ENCODE measurements at regions not wholly inside any gene's neighbourhood (a gene's known extent, or its start where the extent isn't known, plus 50 kb on each side); places are given as distances from the start of the nearest gene placed in this dataset.

DNA sequence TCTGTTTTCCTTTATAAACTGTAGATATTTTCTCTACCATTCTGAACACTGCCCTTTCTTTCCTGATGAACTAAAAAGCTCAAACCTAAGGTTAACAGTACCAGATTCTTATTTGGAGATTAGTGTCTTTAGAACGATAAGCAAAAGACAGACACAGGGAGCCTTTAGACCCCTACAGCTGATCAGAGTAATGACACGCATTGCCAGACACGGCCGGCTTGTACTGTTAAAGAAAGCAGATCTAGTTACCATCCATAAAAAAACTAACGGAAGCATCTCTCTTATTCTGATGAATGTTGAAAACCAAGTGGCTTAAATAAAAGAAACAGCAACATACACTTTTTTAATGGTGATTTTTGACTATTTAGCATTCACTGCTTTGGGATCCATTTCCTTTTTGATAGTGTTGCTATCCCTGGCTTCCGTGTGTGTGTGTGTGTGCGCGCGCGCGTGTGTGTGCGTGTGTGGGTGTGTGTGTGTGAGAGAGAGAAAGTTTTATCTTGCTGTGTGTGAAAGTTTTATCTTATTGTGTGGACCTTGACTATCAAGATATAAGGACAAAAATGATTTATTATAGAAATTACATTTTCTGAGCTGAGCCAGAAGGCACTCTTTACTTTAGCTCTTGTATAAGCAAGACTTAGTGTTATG is 95.6 kb upstream of the SLC35B3 start:
- DNase-seq (ENCODE audit: low read depth in 4 of 4, low spot score in 2 of 4) = no peak

DNA sequence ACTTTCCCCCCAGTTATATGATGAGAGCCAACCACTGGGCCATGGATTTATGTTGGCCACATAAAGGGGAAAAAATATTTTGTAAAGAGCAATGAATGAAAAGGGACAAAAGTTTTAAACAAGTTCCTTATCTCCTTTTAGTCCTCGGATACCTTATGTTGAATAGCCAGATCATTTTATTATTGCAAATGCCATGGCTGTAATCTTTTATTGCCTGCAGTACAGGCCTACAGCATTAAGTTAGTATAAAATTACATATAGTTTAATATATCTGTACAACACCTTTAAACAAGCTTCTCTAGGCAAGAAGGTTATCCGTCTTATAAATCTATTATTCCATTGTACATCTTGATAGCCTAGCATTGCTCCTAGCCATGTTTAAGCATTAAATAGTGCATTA is 93.9 kb upstream of the SLC35B3 start:
- no peak for DNase-seq (ENCODE audit: low read depth in 4 of 4, low spot score in 2 of 4)

DNA sequence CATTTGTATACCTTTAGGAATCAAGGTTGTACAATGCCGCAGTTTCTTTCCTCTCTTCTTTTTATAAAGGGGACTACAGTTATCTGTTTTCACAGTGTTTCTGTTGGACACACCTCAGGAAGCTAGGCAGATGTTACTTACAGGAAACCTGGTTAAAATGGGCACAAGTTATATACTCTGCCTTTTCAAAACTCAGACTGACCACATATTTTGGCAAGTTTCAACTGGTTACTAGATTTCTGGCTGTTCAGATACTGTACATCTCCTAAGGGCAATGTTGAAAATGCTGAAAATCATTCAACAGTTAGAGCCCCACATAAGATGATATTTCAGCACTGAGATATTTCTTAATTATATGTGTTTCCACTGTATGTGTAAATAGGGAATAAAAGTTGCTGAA is 92.5 kb upstream of the SLC35B3 start:
- DNase-seq (ENCODE audit: low read depth in 4 of 4, low spot score in 2 of 4) = no peak

DNA sequence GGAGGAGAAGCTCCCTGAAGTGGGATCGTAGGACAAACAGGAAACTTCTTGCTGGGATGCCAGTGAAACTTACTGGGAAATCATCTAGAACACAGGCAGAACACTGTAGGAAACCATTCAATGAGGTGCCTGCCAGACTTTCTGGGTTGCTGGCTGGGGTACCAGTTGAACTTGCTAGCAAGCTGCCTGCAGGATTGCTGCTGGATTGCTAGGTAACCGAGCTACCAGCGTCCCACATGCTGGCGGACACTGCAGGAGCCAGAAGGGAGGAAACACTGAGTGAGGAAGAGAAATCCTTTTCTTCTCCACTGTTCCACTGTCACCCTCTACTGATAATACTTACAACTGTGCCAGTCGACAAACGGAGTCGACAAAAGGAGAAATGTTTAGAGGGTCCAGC is 91.3 kb upstream of the SLC35B3 start:
- no peak for DNase-seq (ENCODE audit: low read depth in 4 of 4, low spot score in 2 of 4)

DNA sequence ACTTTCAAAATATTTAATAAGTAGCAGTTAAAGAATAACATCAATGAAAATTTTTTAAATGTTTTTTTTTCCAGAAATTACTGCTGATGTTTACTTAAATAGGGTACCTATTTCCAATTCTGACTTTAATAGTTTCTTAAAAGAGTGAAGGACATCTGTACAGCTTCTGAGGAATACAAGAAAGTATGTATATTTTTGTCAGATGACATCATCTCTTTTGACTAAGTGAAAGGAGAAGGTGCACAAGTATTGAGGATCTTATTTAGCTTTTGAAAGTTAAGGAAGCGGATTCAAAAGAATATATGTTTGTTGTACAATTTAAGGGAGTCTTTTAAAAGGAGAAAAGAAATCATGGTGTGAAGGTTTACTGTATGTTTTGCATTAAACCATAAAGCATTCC is 90.0 kb upstream of the SLC35B3 start:
- no peak for DNase-seq (ENCODE audit: low read depth in 4 of 4, low spot score in 2 of 4)

DNA sequence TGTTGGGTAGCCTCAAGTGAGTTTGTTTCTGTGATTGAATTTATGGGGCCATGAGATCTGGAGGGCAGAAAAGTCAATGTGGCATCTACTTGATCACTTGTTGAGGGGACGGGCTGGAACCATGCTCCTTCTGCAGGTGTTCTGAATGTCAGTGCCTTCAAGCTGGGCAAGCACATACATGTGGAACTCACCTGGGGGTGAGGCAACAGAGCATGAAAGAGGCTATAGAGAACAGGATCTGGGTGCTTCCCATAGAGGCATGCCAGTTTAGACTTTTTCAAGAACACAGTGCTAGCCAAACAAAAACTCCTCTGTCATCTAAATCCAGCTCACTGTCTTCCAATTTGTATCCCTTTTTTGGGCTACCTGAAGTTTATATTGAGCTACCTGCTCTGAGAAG is 77.8 kb upstream of the SLC35B3 start:
- DNase-seq (ENCODE audit: low read depth in 4 of 4, low spot score in 2 of 4) = no peak

DNA sequence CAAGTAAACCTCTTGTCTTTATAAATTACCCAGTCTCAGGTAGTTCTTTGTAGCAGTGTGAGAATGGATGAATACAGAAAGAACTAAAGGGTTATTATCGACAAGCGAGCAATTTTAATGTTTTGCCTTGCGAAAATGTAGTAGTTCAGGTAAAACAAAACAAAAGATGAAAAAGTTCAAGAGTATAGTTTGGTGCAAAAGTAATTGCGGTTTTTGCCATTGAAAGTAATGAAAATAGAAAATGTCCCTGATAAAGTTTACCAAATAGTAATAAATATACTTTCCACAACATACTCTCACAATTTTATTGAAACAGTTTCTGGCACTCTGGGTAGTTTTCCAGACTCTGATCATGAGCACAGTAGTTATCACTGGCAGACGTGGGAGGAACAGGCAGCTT is 71.9 kb upstream of the SLC35B3 start:
- no peak for DNase-seq (ENCODE audit: low read depth in 4 of 4, low spot score in 2 of 4)

DNA sequence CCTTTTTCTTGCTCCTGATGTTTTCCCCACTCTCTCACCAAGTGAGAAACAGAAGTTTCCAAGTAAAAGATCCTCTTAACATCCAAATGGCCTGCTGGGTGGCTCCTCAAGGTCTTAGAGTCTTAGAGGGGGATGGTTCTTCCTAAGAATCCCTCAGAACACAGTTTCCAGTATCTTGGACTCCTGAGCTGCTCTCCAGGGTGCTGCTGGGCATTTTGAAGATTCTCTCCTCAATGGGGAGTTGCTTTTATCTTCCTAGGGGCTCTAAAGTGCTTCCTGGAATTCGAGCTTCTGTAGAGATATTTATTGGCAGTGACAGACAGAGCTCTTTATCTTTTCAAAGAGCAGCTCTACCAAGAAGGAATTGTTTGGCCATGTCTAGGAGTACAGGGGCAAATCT is 70.8 kb upstream of the SLC35B3 start:
- peak in 1 of 4 donors; percentile 2 for DNase-seq (ENCODE audit: low read depth in 4 of 4, low spot score in 2 of 4)

DNA sequence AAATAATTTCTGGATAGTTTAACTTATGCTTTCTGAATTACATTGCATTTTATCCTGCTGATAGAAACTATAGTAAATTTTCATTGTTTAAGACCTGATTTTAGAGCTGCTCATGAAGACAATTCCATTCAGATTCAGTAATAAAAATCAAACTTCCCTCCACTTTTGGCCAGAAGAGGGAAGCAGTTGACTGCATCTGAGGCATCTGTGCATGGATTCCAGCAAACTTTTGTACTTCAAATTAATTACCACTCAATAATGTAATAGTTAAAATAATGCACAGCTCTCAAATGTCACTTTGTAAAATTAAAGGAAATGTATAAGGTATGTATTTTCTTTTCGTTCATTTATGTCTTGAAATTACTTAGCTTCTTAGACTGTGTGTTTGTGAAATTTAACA is 64.2 kb upstream of the SLC35B3 start:
- DNase-seq (ENCODE audit: low read depth in 4 of 4, low spot score in 2 of 4) = peak in 1 of 4 donors; percentile 16

DNA sequence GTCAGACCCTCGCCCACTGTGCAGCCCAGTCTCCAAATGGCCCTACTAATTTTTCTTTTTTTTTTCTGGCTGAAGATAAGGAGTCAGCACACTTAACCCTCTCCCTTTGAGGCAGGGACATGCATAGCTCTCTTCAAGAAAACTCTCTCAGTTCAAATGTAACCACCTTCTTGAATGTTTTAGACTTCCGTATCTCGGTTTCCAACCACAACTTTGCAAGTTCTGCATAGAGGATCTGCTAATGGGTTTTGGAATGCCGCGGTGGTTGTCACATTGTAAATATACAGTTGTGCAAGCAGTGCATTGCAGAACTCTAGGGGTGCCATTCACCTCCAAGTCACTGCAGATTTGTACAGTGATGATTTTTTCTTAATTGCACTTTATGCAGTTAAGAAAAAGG is 59.4 kb upstream of the SLC35B3 start:
- DNase-seq (ENCODE audit: low read depth in 4 of 4, low spot score in 2 of 4) = no peak

DNA sequence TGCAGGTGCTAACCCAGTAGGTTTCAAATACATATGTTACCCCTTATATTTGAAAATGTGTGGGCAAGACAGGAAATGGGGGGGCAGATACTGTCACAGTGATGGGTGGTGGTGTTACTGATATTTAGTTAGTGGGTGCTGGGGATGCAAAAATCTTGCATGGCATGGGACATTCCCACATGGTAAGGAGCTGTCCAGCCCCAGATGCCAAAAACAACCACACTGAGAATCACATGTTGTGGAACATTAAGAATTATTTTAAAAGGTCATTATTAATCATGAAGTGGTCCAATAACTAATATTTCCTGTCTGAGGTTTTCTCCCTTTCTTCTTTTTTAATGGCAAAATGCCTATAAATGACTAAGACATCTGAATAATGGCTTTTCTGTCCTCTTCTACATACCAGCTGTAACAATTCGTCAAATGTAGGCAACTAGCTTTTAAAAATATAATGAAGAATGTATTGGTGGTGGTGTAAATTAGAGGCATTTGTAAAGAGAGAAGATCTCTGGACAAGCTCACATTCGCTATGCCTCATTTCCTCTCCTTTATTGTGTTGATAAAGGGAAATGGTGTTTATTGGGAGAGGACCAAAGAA is 57.3 kb upstream of the SLC35B3 start:
- no peak for DNase-seq (ENCODE audit: low read depth in 4 of 4, low spot score in 2 of 4)
